GM13976 (cell line): ENCODE measurements at regions not wholly inside any gene's neighbourhood (a gene's known extent, or its start where the extent isn't known, plus 50 kb on each side); places are given as distances from the start of the nearest gene placed in this dataset.
A peak's percentile ranks its signal among the peaks of the same experiment; 100 is the strongest.

Source experiments
- DNase-seq: peaks from one replicate; pipeline ENCODE4 v3.0.0; 2012; ENCODE audit warnings: low spot score
- in situ Hi-C: fragments of 300-500 bp; cut with MboI; formaldehyde crosslinking; loops from one replicate; pipeline ENCODE4 v1.12.0; 2022; ENCODE audit warnings: low sequenced_read_pairs, mixed read lengths, inconsistent platforms; ENCODE audit not compliant: unreplicated experiment
- TF ChIP-seq, protein P1 (sequence below): IDR thresholded peaks from 2 replicates; pipeline ENCODE4 v1.5.1; 2012; ENCODE audit warnings: borderline replicate concordance, mild to moderate bottlenecking; ENCODE audit not compliant: insufficient read depth; ENCODE audit errors: extremely low read depth, missing control alignments, control extremely low read depth

DNA sequence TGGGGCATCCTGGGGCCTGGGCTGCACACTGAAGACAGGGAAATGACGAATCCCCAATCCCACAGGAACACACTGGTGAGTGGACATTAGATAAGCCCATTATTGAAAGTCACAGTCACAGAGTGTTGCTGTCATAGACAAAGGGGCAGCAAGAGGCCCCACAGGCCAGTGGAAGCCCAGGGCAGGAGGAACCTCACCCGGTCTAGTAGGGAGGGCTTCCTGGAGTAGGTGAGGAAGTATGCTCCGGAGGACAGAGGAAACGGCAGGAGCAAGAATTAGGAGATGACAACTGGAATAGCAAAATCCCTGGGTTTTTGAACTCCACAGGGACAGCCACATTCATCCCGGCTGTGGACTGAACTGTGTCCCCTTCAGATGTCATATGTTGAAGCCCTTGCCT, 101.2 kb downstream of the TPRA1 start:
- no peak for DNase-seq
- in situ Hi-C loops, result no loop called here
- TF ChIP-seq, protein P1, sequence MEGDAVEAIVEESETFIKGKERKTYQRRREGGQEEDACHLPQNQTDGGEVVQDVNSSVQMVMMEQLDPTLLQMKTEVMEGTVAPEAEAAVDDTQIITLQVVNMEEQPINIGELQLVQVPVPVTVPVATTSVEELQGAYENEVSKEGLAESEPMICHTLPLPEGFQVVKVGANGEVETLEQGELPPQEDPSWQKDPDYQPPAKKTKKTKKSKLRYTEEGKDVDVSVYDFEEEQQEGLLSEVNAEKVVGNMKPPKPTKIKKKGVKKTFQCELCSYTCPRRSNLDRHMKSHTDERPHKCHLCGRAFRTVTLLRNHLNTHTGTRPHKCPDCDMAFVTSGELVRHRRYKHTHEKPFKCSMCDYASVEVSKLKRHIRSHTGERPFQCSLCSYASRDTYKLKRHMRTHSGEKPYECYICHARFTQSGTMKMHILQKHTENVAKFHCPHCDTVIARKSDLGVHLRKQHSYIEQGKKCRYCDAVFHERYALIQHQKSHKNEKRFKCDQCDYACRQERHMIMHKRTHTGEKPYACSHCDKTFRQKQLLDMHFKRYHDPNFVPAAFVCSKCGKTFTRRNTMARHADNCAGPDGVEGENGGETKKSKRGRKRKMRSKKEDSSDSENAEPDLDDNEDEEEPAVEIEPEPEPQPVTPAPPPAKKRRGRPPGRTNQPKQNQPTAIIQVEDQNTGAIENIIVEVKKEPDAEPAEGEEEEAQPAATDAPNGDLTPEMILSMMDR, result no peak

DNA sequence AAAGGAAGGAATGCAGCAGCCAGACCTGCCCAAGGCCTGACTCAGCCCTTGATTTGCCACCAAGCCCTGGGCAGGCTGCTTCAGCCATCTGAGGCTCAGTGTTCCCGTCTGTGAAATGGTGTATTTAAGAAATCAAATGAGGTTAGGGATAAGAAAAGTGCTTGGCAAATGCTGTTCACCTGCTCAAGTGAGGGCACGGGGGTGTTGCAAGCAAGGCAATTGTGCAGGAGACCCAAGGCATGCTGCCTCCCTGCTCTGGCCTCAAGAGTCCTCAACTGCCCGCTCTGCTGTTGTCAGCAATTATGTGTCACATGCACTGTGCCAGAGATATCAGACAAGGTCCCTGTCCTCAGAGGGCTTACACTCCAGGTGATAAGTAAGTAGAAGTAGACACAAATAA, 101.8 kb downstream of the TPRA1 start:
- TF ChIP-seq, protein P1, result no peak
- DNase-seq, result no peak
- in situ Hi-C loops, result no loop called here

DNA sequence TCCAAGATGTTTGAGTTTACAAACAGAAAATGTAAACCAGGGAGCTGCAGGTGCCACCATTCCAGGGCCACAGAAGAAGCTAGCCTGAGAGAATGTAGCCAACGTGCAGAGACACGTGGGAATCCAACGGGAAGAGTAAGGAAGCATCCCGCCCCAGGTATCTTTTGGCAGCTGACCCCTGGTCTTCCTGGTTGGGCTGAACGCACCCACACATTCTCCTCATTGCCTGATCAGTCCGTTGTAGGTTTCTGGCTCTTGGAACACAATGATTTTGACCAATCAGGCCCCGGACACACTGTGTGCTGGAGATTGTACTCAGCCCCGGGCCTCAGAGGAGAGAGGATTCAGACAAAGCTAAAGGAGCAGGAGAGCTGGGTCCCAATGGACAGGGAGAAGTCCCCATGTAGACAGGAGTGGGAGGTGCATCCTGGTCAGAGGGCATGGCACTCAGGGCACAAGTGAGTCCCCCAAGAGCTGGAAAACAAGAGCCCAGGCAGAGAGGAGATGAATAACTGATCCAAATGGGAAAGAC, 102.3 kb downstream of the TPRA1 start:
- in situ Hi-C loops, result no loop called here
- TF ChIP-seq, protein P1, result no peak
- DNase-seq, result no peak

DNA sequence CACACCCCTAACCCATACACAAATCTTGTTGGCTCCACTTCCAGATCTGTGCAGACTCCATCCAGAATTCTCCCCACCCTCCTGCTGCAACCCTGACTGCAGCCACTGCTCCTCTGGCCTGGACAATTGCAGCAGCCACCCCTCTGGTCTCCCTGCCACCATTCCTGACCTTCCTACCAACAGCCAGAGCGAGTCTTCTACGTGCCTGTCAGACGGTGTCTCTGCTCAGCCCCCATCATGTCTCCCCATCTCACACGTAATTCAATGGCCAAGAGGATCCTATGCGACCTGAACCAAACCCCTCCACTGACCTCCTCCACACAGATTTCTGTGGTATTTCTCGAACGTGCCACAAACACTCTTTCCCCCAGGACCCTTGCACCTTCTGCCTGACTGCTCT, 103.3 kb downstream of the TPRA1 start:
- no peak for DNase-seq
- TF ChIP-seq, protein P1, result no peak
- in situ Hi-C loops, result no loop called here

DNA sequence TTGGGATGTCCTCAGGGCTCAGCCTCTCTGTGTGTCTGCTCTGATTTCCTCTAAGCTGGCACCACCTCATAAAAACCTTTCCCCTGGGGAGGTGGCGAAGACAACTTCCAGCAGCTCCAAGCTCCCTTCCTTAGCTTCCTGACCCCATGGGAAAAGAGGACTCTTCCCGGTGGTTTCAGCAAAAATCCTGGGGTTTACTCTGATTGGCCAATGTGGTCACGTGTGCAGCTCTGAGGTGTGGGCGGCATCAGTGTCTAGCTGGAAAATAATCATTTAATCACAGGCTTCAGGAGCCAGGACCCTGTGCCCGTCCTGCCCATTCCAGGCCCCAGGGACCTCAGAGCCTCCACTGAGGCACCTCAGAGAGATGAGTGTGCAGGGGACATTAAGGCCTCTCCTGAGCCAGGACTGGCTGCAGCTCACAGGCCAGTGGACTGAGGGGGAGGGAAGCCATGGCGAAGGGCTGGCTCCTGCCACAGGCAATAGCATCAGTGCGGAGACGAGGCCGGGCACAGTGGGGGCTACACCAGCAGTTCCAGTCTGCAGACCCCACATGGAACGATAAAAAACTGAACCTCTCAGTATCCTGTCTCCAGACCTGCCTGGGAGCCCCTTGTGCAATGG, 104.1 kb downstream of the TPRA1 start:
- in situ Hi-C loops, result no loop called here
- peak; percentile 8 for DNase-seq
- TF ChIP-seq, protein P1, result no peak

DNA sequence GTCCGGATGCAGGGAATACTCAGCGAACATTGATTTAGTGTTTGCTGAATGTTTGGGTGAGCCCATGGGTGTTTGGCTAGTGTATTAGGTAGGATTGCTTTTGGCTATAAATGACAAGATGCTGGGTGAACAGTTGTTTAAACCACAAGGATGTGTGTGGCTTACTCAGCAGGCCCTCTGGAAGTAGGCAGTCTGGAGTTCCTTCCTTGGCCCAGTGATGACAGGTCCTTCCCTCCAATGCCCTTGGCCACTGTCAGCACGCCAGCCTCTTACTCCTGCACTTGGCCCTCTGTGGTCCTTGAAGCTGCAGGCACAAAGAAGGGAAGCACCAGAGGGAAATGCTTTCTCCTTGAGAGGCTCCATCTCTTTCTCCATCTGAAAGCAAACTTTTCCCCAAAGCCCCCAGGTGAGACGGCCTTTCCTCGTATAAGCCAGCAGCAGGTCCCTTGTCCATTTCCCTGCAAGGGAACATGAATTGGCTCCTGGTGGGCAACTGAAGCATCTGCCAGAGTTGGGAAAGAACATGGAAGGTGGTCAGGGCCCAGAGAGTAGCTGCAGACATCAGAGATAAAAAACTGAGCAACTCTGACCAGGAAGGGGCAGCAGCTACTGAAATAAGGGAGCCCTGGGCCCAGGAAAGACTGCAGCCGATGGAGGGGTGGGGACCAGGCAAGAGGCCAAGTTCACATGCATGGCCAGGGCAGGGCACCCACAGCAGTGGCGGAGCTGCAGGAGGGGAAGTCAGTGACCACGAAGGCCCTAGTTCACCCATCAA, 105.0 kb downstream of the TPRA1 start:
- in situ Hi-C loops, result no loop called here
- DNase-seq, result peak; percentile 13
- TF ChIP-seq, protein P1, result no peak
